Ovary (tissue), 3 donors: ENCODE measurements at regions not wholly inside any gene's neighbourhood (a gene's known extent, or its start where the extent isn't known, plus 50 kb on each side); places are given as distances from the start of the nearest gene placed in this dataset.

ENCODE experiments used
- POLR2A ChIP-seq: fragments of 450-650 bp; IDR thresholded peaks from one replicate; pipeline ENCODE4 v1.6.1; 2017; ENCODE audit warnings: antibody characterized with exemption, mild to moderate bottlenecking, moderate library complexity
- TF ChIP-seq, protein P1 (sequence below), 3 donors: fragments of 450-650 bp in 2 of 3; fragments of 200-600 bp in 1 of 3; IDR thresholded peaks; one replicate each; pipeline versions ENCODE4 v1.5.1 to v1.8.0; 2016 to 2022; ENCODE audit warnings: antibody characterized with exemption in 3 of 3, mild to moderate bottlenecking in 1 of 3
- donor health status: DM: no; HTN: no; CAD: no.

DNA sequence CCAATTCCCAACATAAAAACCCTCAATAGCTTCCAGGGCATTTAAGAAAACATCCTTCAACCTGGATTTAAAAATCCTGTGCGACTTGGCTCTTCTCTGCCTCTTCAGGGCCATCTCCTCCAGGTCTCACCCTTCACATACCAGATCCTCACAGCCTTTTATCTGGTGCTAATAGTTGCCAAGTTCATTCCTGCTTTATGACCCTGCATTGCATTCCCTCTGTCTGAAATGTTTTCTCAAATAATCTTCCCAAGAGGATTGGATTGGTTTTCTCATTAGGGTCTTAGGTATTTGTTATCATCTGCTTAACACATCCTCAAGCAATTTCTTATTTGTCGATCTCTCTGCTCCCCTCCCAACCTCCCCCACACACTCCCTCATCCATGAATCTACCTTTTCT lies 832.0 kb downstream of the GALC start:
- TF ChIP-seq, protein P1, sequence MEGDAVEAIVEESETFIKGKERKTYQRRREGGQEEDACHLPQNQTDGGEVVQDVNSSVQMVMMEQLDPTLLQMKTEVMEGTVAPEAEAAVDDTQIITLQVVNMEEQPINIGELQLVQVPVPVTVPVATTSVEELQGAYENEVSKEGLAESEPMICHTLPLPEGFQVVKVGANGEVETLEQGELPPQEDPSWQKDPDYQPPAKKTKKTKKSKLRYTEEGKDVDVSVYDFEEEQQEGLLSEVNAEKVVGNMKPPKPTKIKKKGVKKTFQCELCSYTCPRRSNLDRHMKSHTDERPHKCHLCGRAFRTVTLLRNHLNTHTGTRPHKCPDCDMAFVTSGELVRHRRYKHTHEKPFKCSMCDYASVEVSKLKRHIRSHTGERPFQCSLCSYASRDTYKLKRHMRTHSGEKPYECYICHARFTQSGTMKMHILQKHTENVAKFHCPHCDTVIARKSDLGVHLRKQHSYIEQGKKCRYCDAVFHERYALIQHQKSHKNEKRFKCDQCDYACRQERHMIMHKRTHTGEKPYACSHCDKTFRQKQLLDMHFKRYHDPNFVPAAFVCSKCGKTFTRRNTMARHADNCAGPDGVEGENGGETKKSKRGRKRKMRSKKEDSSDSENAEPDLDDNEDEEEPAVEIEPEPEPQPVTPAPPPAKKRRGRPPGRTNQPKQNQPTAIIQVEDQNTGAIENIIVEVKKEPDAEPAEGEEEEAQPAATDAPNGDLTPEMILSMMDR (IDR thresholded peaks at IDR 0.05): no peak
- TF ChIP-seq POLR2A: no peak
